Neural progenitor cell (in vitro differentiated cells): ENCODE measurements at regions not wholly inside any gene's neighbourhood (a gene's known extent, or its start where the extent isn't known, plus 50 kb on each side); places are given as distances from the start of the nearest gene placed in this dataset.

Experiments
- DNase-seq: peaks from one replicate; pipeline ENCODE4 v3.0.0-alpha.2; 2016; ENCODE audit warnings: low spot score
- H2AFZ ChIP-seq: fragments of 200-600 bp; sonication (generic); replicated peaks from 2 replicates; pipeline ENCODE4 v1.6.1; 2016; ENCODE audit warnings: antibody characterized with exemption
- H3F3A ChIP-seq: fragments of 200-600 bp; sonication (generic); 2 replicates; pipeline ENCODE4 v1.6.1; 2016; ENCODE audit warnings: antibody characterized with exemption, low read depth
- H3K27ac ChIP-seq: fragments of 200-600 bp; sonication (generic); 2 replicates; pipeline ENCODE4 v1.5.1; 2016; ENCODE audit warnings: mild to moderate bottlenecking
- H3K27me3 ChIP-seq: fragments of 200-600 bp; sonication (generic); 2 replicates; pipeline ENCODE4 v1.6.1; 2016; ENCODE audit warnings: mild to moderate bottlenecking, moderate library complexity
- H3K36me3 ChIP-seq: fragments of 200-600 bp; sonication (generic); 2 replicates; pipeline ENCODE4 v1.5.1; 2016
- H3K4me1 ChIP-seq: fragments of 200-600 bp; sonication (generic); 2 replicates; pipeline ENCODE4 v1.6.1; 2016; ENCODE audit warnings: mixed run types
- H3K4me2 ChIP-seq: fragments of 200-600 bp; sonication (generic); 2 replicates; pipeline ENCODE4 v1.6.1; 2016
- H3K4me3 ChIP-seq: fragments of 200-600 bp; sonication (generic); 2 replicates; pipeline ENCODE4 v1.5.1; 2016
- H3K79me2 ChIP-seq: fragments of 200-600 bp; sonication (generic); 2 replicates; pipeline ENCODE4 v1.6.1; 2016; ENCODE audit warnings: low read depth
- H3K9ac ChIP-seq: fragments of 200-600 bp; sonication (generic); 2 replicates; pipeline ENCODE4 v1.6.1; 2016
- H3K9me3 ChIP-seq: fragments of 200-600 bp; sonication (generic); 2 replicates; pipeline ENCODE4 v1.5.1; 2016; ENCODE audit warnings: low read depth
- H4K20me1 ChIP-seq: fragments of 200-600 bp; sonication (generic); 2 replicates; pipeline ENCODE4 v1.6.1; 2016; ENCODE audit warnings: low read depth
- H3K27ac Mint-ChIP-seq: 3 replicates; pipeline ENCODE4 v1.8.0; 2021; ENCODE audit warnings: mixed read lengths
- H3K27me3 Mint-ChIP-seq: 2 replicates; pipeline ENCODE4 v1.8.0; 2022; ENCODE audit warnings: low read depth, mild to moderate bottlenecking, inconsistent platforms, moderate library complexity, mixed read lengths; ENCODE audit not compliant: insufficient read depth
- H3K36me3 Mint-ChIP-seq: 3 replicates; pipeline ENCODE4 v1.8.0; 2021; ENCODE audit warnings: mixed read lengths
- H3K4me1 Mint-ChIP-seq: 3 replicates; pipeline ENCODE4 v1.8.0; 2021; ENCODE audit warnings: mixed read lengths
- H3K4me3 Mint-ChIP-seq: 3 replicates; pipeline ENCODE4 v1.8.0; 2021; ENCODE audit warnings: mild to moderate bottlenecking, moderate library complexity, mixed read lengths
- H3K9me3 Mint-ChIP-seq: 3 replicates; pipeline ENCODE4 v1.8.0; 2020; ENCODE audit warnings: mixed read lengths
- EZH2 ChIP-seq: fragments of 200-600 bp; sonication (generic); IDR thresholded peaks from 2 replicates; pipeline ENCODE4 v1.6.1; 2017; ENCODE audit warnings: antibody characterized with exemption, mild to moderate bottlenecking, moderate library complexity
- EZH2phosphoT487 ChIP-seq: fragments of 200-600 bp; sonication (generic); IDR thresholded peaks from 2 replicates; pipeline ENCODE4 v1.6.1; 2017; ENCODE audit warnings: antibody characterized with exemption
- TF ChIP-seq, protein P1 (sequence below): fragments of 200-600 bp; sonication (generic); IDR thresholded peaks from 2 replicates; pipeline ENCODE4 v1.5.1; 2017; ENCODE audit warnings: antibody characterized with exemption, mild to moderate bottlenecking

DNA sequence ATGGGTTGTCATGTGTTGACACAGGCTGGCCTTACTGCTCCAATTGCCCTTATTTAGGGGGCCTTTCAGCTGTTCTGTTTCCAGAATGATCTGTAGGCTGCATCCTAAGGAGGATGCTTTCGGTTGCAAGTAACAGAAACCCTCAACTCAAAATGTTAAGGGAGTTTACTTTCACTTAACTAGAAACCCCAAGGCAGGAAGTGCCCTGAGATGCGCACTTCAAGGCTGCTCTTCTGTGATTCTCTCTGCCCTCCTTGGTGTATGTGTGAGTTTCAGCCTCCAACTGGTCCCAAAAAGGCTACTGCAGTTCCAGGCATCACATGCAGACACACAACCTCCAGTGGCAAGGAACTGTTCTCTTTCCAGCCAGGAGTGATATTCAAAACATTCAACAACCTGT, 97.3 kb upstream of the ATP6AP2 start:
- Histone ChIP-seq H3K79me2 (no peaks in the 10 kb centered on the region), H2AFZ (no peak overlapping the region), H3K4me1 (peaks cover 18% of the 10 kb centered on the region), H3F3A (peaks cover 15% of the 10 kb centered on the region), H3K4me2 (no peak overlapping the region), H3K4me3 (no peak overlapping the region), H3K27me3 (no peaks in the 10 kb centered on the region), H4K20me1 (no peaks in the 10 kb centered on the region), H3K36me3 (no peaks in the 10 kb centered on the region), H3K27ac (no peak overlapping the region), H3K9ac (no peak overlapping the region), H3K9me3 (no peaks in the 10 kb centered on the region)
- Mint-ChIP-seq H3K4me3 (no peak overlapping the region), H3K4me1 (peaks cover 8% of the 10 kb centered on the region), H3K36me3 (no peaks in the 10 kb centered on the region), H3K27ac (no peak overlapping the region), H3K27me3 (peaks cover 6% of the 10 kb centered on the region), H3K9me3 (peaks cover 9% of the 10 kb centered on the region)
- no peak for DNase-seq
- TF ChIP-seq EZH2 (no peak), EZH2phosphoT487 (no peak)
- TF ChIP-seq, protein P1, sequence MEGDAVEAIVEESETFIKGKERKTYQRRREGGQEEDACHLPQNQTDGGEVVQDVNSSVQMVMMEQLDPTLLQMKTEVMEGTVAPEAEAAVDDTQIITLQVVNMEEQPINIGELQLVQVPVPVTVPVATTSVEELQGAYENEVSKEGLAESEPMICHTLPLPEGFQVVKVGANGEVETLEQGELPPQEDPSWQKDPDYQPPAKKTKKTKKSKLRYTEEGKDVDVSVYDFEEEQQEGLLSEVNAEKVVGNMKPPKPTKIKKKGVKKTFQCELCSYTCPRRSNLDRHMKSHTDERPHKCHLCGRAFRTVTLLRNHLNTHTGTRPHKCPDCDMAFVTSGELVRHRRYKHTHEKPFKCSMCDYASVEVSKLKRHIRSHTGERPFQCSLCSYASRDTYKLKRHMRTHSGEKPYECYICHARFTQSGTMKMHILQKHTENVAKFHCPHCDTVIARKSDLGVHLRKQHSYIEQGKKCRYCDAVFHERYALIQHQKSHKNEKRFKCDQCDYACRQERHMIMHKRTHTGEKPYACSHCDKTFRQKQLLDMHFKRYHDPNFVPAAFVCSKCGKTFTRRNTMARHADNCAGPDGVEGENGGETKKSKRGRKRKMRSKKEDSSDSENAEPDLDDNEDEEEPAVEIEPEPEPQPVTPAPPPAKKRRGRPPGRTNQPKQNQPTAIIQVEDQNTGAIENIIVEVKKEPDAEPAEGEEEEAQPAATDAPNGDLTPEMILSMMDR = no peak

DNA sequence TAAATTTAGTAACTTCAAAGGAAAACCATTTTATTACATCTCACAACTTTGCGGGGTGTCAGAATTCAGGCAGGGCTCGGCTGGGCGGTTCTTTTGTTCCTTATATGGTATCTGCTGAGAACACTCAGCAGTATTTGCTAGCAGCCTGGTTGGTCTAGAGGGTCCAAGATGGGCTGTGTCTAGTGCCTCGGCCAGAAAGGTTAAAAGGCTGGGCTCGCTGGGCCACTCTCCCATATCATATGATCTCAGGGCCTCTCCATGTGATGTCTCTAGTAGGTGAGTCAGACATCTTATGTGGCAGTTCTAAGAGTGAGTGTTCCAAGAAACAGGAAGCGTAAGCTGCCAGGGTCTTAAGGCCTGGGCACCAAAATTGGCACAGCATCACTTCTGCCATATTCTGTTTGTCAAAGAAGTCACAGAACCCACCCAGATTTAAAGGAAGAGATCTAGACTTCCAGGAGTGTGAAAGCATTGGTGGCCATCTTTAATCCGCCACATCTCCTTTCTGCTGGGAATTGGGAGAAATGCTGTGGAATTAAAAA, 100.9 kb upstream of the ATP6AP2 start:
- TF ChIP-seq, protein P1 = no peak
- TF ChIP-seq EZH2 (no peak), EZH2phosphoT487 (no peak)
- H3K27me3 Mint-ChIP-seq = peaks cover 7% of the 10 kb centered on the region
- Histone ChIP-seq H3F3A (peaks cover 18% of the 10 kb centered on the region), H3K4me3 (no peak overlapping the region), H3K9ac (no peak overlapping the region), H3K9me3 (no peaks in the 10 kb centered on the region), H3K4me2 (no peak overlapping the region), H4K20me1 (no peaks in the 10 kb centered on the region), H3K27me3 (no peaks in the 10 kb centered on the region), H3K27ac (no peak overlapping the region), H2AFZ (no peak overlapping the region), H3K4me1 (peaks cover 26% of the 10 kb centered on the region), H3K36me3 (no peaks in the 10 kb centered on the region), H3K79me2 (no peaks in the 10 kb centered on the region)
- no peak for DNase-seq
- H3K4me3 Mint-ChIP-seq = no peak overlapping the region
- H3K36me3 Mint-ChIP-seq = no peaks in the 10 kb centered on the region
- no peak overlapping the region for H3K27ac Mint-ChIP-seq
- H3K9me3 Mint-ChIP-seq = peaks cover 7% of the 10 kb centered on the region
- peaks cover 19% of the 10 kb centered on the region for H3K4me1 Mint-ChIP-seq

DNA sequence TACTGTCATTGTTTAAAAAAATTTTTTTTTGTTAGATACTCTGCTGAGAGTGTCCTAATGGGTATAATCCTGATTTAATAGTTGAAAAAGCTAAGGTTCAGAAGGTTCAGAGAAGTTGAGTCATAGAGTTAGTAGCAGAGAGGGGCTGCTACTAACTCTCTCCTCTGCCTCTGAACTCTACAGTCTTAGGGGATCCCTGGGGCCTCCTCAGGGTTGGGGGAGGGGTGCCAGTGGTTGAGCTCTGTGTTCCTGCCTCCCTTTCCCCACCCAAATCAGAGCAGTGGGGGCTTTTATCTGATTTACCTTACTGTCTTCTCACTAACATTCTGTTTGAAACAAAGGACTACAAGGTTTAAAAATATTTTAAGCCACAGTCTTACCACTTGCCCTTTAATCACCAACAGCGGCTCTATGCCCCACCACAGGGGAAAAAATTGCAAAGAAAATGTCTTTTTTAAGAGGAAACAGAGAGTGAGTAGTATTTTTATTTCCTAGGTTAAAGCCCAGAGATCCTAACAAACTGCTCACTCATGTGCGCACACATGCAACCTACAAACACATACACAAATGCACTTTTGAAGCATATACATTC, 102.2 kb upstream of the ATP6AP2 start:
- Mint-ChIP-seq H3K4me3 (no peak overlapping the region), H3K27me3 (peaks cover 8% of the 10 kb centered on the region), H3K4me1 (peaks cover 22% of the 10 kb centered on the region), H3K9me3 (peaks cover 6% of the 10 kb centered on the region), H3K27ac (no peak overlapping the region), H3K36me3 (no peaks in the 10 kb centered on the region)
- Histone ChIP-seq H3F3A (peaks cover 19% of the 10 kb centered on the region), H3K36me3 (no peaks in the 10 kb centered on the region), H3K79me2 (no peaks in the 10 kb centered on the region), H3K4me3 (no peak overlapping the region), H4K20me1 (no peaks in the 10 kb centered on the region), H2AFZ (no peak overlapping the region), H3K27me3 (no peaks in the 10 kb centered on the region), H3K9ac (no peak overlapping the region), H3K4me1 (peaks cover 26% of the 10 kb centered on the region), H3K9me3 (no peaks in the 10 kb centered on the region), H3K27ac (no peak overlapping the region), H3K4me2 (no peak overlapping the region)
- no peak for DNase-seq
- TF ChIP-seq EZH2 (no peak), EZH2phosphoT487 (no peak)
- TF ChIP-seq, protein P1 = no peak
